Activated naive CD8-positive, alpha-beta T cell treated with anti-CD3 and anti-CD28 coated beads, Interleukin-2, amount 50 U/mL, for 16 hours (primary cell): ENCODE measurements at regions not wholly inside any gene's neighbourhood (a gene's known extent, or its start where the extent isn't known, plus 50 kb on each side); places are given as distances from the start of the nearest gene placed in this dataset.

Experiments
- DNase-seq: peaks from one replicate; pipeline ENCODE4 v3.0.0-alpha.2; 2020; ENCODE audit warnings: low read depth, low spot score

DNA sequence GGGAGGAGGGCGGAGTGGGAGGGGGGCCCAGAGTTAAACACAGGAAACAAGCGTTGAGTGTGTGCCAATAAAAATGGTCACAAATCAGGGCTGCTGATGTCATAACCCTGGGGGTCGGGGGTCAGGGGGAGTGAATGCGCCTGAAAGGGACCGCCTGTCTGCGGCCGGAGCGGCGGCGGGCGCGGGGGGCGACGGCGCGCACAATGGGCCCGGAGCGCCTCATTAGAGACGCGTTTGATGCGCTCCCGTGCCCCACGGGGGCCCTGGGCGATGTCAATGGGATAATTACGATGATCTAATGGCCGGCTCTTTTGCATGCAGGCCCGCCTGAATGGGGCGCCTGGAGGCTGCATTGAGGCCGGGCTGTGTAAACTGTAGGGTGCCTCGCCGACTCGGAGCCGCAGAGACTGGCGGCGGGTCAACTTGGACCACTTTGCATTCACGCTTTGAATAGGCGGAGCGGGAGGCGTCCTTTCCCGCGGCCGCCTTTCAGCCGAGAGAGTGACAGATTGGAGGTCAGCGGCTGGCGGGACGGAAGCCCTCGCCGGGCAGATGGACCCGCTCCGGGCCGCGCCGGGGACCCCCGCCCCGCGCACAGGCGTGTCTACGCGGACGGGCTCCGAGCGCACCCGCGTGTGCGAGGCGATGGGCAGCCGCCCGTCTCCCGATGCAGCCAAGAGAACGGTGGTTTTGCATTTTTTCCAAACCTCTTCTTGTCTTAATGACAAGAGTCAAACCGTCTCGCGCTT, 296.1 kb downstream of the TFAP2C start:
- no peak for DNase-seq

DNA sequence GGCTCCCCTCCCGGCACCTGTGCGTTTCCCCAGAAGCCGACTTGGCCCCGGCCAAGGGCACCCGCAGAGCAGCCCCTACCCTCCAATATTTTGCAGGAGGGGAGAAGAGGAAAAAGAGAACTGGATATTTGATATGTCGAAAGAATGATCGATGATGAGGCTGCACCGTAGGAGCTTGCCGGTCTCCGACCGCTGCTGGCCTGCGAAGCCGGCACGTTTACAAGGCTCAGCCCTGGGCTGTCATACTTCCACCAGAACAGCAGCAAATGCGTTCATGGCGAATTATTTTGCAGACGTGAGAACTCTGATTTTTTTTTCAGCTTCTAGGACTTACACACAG, 296.7 kb downstream of the TFAP2C start:
- no peak for DNase-seq

DNA sequence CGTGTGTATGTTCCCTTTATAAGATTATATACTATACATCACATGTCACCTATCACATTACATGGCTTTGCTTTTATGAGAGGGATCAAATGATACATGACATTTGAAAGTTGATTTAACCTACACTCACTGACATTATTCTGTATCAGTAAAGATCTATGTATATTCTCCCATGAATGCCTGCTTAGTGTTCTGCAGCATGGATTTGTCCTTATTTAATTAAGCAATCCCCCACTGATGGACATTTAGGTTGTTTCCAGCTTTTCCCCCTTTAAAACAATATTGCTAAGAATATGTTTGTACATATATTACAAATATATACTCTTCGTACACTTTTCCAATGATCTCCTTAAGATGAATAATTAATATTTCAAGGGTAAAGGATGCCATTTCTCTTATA, 297.4 kb downstream of the TFAP2C start:
- DNase-seq = no peak

DNA sequence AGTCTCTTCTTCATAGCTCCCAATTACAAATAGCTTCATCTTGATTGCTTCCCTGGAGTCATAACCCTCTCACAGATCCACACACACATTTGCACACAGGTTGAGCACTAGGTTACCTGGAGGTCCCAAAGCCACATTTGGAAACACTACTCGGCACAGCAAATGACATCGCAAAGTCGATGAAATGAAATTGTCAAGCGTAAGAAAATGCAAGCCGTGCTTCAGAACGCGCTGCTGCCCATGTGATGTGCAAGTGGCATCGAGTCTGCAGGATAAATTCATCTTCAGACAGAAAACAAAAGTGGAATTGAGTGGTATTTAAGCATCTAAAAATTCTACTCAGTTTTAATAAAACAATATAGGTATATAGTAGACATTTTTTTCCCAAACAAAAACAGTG, 298.0 kb downstream of the TFAP2C start:
- DNase-seq = no peak

DNA sequence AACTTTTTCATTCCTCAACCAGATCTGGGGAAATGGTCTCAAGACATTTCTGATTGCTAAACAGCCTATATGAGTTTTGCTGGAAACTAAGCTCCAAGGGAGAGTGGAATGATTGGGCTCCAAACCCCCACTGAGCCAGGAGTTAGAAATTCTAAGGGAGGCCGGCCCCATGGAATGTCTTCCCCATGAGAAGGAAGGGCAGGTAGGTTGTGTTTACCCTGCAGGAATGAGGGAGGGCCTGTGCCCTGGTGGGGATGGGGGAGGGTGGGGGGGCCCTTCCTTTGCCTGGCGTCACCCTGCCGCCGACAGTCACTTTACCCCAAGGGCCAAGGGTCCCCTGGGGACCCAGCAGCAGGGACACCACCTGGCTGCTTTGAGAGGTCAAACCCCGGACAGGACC, 298.9 kb downstream of the TFAP2C start:
- DNase-seq = no peak

DNA sequence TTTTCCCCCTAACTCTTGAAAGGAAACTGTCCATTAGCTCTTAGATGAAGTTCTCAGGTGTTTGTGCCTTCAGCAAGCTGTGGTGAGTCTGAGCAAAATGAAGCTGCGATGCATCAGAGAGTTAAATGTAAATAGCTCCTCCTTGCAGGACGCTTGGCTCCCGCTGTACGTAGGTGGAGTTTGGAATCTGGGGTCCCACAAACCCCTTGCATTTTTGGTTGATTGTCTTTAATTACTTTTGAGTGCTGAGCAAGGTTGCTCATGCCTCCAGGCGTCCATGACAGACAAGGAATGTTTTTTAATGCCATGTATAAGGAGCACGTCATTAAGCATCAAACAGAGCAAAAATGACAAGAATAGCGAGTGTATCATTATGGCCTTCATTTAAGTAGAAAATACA, 300.5 kb downstream of the TFAP2C start:
- no peak for DNase-seq

DNA sequence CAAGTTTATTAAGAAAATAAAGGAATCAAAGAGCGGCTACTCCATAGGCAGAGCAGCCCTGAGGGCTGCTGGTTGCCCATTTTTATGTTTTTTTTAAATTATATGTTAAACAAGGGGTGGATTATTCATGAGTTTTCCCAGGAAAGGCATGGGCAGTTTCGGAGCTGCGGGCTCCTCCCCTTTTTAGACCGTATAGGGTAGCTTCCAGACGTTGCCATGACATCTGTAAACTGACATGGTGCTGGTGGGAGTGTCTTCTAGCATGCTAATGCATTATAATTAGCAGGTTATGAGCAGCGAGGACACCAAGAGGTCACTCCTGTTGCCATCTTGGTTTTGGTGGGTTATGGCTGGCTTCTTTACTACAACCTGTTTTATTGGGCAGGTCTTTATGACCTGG, 301.8 kb downstream of the TFAP2C start:
- no peak for DNase-seq

DNA sequence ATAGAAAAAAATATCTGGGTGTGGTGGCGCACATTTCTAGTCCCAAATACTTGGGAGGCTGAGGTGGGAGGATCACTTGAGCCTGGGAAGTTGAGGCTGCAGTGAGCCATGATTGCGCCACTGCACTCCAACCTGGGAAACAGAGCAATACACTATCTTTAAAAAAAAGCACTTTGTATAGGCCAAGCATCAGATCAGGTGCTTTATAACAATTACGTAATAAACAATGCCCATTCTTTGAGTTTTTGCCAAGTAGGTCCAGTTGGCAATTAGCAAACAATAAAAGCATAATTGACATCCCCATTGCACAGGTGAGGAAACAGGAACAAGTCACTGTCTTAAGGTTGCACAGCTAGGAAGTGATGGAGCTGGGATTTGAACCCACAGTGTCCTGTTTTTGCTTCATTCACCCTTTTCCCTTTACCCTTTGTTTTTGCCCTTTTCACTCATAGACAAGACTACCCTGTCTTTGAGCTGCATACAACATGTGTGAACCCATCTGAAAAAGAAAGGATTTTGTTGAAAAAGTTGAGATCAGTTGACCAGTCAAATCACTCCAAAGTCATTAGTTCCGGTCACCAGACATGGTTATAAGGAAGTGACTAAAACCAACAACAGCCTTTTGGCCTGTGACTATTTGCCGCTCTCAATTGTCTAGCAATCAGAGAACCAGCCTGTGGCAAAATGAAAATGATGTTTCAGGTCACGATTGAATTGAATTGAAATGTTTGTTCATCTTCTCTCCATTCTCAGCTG, 303.6 kb downstream of the TFAP2C start:
- DNase-seq = no peak

DNA sequence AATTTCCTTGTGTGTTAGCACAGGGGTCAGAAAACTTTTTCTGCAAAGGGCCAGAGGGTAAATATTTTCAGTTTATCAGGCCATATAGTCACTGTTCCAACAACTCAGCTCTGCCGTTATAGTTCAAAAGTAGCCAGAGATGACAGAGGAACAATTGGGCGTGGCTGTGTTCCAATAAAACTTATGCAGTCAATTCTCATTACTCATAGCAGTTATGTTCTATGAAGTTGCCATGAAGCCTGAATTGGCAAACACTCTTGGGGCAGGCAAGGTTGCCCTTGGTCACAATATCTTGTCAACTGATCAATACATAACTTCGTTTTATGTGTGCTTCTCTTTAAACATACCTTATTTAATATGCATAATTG, 304.2 kb downstream of the TFAP2C start:
- no peak for DNase-seq

DNA sequence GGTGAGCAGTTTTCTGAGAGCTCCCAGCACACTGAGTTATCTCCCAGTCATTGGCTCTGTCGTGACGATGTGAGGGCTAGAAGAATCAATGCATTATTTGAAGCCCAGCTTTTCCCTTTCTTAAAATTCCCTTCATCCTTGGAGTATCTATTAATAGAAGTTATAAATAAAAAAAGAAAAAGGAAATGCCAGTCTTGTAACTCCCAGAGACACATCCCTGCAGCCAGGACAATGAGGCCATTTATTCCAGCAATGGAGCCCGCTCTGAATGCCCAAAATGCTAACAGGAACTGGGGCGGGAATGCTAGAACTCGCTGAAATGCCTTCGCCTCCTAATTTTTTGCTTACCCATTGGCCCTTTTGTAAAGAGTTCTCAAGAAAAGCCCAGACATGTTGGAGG, 305.8 kb downstream of the TFAP2C start:
- DNase-seq = no peak

DNA sequence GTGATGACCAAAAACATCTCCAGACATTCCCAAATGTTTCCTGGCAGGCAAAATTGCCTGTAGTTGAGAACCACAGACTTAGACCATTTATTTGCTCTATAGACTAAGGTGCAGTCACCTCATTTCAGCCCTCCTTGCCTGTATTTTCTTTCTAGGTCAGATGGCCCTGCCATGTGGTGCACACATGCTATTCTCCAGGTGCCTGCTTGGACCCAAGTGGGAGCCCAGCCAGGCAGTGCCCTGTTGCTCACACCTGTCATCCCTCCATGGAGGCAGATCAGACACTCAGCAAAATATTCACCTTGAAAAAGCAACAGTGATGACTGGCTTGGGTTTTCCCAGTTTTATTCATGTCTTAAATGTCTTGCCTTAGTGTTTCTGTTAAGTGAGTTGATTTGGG, 311.4 kb downstream of the TFAP2C start:
- DNase-seq = no peak

DNA sequence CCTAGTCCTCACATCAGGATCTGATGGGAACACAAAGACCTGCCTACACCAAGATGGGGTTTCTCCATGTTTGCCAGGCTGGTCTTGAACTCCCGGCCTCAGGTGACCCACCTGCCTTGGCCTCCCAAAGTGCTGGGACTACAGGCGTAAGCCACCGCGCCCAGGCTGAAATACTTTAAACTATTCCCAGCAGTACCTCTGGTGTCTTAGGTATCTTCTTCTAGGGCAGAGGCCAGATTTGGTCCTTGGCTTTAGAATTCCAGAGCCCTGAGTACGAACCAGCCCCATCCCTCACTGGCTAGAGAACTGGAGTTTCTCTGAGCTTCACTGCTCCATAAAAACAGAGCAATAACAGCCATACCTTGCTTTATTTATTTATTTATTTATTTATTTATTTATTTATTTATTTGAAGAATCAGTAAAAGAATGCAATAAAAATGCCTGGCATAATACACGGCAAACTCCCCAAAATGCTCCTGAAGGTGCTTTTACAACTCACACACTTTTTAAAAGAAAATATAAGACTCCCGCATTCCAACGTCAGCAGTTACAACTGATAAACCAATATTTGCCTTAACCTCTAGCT, 312.1 kb downstream of the TFAP2C start:
- no peak for DNase-seq

DNA sequence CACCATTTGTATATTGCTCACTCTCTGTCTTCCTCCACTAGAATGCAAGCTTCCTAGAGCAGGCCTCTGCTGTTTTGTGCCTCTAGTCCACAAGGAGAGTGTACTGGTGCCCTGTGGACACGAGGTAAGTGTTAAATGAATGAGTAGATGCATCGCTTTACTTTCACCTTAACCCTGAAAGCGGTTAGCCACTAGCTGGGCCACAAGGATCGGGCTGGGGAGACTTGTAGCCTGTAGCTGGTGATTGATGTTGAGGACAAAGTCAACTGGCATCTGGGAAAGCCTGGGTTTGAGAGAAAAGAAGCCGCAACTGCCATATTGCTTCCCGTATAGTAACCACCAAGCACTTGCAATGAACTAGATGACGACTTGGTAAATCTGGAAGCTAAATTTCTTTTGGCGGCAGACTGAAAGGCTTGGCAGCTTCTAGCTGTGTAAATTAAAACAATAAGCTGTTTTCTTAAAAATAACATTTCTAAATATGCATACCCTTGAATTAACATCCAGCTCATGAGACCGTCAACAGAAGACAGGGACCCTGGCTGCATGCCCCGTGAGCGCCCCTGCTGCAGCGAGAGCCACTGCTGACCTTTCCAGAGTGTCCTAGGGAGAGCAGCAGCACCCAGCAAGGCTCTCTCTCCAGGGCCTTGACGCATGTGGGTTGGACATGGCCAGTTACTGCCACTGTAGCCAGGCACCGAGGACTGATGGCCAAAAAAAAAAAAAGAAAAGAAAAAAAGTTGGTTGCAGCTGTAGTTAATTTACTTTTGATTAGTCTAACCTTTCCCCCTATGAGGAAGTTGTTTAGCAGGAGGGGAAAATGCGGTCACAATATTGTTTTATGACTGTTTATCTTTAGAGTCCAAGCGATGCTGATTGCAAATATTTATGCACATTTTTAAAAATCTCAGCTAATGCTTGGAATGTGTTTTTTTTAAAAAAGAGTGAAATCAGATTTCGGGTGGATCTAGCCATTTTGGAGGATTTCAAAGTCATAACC, 315.1 kb downstream of the TFAP2C start:
- no peak for DNase-seq

DNA sequence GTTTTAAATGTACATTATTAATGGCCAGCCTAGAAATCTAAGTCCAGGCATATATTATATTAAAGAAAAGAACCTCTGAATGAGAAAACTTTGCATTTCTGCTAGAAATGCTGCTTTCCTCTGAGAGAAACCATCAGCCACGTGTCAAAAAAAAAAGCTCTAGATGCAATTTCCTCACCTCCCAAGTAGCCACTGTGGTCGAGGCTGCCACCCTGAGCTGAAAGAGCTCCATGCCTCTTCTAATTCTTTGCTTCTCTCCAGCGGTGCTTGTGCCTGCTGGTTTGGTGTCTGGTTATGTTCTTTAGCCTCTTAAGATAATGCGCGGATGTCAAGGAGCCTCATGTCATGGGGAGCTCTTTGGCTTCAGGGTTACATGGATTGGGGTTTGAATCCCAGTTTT, 316.0 kb downstream of the TFAP2C start:
- no peak for DNase-seq

DNA sequence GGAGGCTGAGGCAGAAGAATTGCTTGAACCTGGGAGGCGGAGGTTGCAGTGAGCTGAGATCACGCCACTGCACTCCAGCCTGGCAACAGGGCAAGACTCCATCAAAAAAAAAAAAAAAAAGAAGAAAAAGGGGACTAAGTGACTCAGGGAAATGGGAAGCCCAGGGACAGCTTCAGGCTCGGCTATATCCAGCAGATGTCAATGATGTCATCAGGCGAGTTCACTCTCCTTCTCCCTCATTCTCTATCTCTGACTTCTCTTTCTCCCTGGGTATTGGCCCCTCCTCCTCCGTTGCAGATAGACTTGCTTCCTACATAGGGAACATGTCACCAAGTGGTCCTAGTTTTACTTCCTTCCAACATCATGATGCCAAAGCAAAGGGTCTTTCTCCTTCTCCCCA, 316.8 kb downstream of the TFAP2C start:
- DNase-seq = no peak

DNA sequence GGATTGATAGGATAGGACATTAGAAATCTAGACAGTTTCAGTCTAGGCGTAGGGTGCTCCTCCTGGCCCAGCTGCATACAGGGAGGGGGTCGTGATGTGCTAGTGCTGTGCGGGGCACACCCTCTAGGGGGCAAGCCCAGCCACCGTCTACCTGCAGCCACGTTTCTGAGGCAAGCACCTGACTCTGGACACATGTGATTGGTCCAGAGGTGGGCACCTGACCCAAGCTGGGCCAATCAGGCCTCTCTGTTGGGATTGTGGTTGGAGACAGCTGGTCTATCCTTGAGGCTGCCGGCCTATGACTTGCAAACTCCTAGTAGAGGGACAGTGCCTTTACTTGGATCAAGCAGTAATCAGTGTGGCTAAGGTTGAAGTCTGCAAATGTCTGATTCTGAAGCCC, 317.1 kb downstream of the BMP7 start:
- no peak for DNase-seq

DNA sequence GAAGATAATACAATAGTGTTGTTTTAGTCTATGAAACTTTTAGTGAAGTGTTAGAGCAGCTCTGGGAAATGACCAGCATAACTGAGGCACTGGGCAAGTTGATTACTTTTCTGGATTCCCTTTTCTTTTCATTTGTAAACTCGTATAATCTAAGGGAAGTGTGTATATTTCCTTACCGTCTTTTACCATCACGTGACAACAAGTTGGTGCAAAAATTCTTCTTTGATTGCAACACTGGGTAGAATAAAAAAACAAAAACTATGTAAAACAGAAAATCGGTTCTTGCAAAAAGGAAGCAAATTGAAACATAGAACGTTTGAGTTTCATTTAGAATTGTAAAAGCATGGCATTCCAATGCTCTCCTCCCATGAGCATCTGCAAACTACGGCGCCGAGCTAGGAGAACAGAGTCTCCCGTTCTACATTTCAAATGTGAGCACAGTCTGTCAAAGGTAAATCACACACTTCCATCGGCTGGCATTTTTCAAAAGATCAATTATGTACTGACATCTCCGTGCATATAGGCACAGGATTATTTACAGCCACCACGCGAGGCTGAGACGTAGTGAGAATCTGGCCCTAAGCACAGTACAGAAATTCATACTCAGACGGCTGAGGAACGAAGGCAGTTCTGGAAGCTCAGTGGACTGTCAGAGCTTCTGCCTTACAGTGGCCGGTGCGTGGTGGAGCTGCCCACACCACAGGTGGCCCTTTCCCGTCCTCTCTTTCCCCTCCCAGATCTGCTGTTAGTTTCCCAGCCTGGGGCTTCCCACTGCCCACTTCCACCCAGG, 314.0 kb downstream of the BMP7 start:
- no peak for DNase-seq

DNA sequence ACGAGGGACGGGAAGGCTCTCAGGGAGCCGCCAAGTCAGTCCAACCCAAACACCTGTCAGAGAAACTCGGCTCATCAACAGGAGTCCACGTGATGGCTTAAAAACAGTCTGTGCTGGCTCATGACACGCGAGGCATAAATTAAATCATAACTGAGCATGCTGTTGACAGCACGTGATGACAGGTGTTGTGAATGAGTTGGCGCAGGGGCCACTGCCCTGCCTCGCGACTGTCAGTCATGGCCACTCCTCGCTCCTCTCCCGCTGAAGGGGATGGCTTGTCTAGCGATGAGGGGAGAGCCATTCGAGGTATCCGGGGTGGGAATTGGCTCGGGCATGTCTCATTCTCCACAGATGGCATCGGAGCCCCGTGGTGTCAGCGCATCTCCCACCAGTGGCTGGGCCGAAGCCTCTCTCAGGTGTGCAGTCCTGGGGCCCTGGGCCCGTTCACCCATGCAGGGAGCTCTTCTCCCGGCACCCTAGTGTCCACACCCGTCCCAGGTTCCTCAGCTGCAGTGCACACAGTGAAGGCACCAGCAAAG, 313.3 kb downstream of the BMP7 start:
- no peak for DNase-seq

DNA sequence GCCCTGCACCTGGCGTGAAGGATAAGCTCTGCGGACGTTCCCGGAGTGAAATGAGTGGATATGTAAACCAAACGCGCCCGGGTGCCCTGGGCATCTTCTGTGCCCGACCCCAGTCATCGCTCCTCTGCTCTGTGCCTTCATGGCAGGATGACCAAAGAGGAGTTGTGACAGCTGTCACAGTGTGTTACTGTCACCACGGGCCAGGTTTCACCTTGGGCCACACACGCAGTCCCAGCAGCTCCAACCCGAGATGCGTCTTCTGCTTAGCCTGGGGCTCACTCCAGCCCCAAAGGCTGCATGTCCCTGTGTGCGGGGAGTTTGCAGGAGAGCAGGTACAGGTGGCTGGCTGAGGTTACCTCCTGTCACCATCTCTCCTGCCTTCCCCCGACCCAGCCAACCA, 311.6 kb downstream of the BMP7 start:
- DNase-seq = no peak

DNA sequence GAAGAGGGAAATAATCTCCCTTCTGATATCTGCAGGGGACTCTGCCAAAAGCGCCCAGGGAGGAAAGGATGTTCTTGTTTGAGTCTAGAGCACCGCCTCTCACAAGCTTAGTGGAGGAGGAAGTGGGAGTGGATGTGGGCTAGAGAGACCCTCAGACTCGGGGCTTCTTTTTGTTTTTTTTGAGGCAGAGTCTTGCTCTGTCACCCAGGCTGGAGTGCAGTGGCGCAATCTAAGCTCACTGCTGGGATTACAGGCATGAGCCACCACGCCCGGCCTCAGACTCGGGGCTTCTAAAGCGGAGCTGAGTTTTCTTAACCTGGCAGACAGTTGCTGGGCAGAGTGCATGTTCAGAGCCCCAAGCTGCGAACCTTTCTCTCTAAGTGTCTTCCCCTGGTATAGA, 310.8 kb downstream of the BMP7 start:
- no peak for DNase-seq

DNA sequence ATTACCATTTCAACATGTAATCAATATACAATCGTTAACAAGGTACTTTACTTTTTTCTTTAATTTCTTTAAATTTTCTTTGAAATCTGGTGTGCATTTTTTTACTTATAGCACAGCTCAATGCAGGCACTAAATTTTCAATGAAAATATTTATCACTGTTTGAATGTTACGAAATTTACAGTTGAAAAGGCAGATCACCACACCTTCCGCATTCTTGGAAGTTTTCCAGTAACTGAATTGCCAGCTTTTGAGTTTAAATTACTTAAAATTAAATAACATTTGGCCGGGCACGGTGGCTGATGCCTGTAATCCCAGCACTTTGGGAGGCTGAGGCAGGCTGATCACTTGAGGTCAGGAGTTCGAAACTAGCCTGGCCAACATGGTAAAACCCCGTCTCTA, 309.9 kb downstream of the BMP7 start:
- no peak for DNase-seq
